GM21528 (cell line): ENCODE measurements at regions not wholly inside any gene's neighbourhood (a gene's known extent, or its start where the extent isn't known, plus 50 kb on each side); places are given as distances from the start of the nearest gene placed in this dataset.

Source experiments
- ATAC-seq: cut with Tn5 transposase; IDR thresholded peaks from one replicate; pipeline ENCODE4 v1.9.1; 2021; ENCODE audit warnings: mild to moderate bottlenecking, moderate library complexity; ENCODE audit not compliant: unreplicated experiment, low FRiP score

- no peak for ATAC-seq
Measured at GRCh38 chr16:85428899-85429775, 184.0 kb upstream of the GSE1 start.

GRCh38 chr16:85429776-85430522, 183.2 kb upstream of the GSE1 start:
- no peak for ATAC-seq

- ATAC-seq = no peak
Measured at GRCh38 chr16:85430523-85431421, 182.3 kb upstream of the GSE1 start.

GRCh38 chr16:85431431-85432124, 181.5 kb upstream of the GSE1 start:
- ATAC-seq = no peak

- no peak for ATAC-seq
Measured at GRCh38 chr16:85432606-85433005, 180.5 kb upstream of the GSE1 start.

- no peak for ATAC-seq
Measured at GRCh38 chr16:85433477-85433876, 179.6 kb upstream of the GSE1 start.

- no peak for ATAC-seq
Measured at GRCh38 chr16:85435286-85435685, 177.8 kb upstream of the GSE1 start.

- ATAC-seq = no peak
Measured at GRCh38 chr16:85435700-85436099, 177.4 kb upstream of the GSE1 start.

GRCh38 chr16:85436207-85436606, 176.9 kb upstream of the GSE1 start:
- no peak for ATAC-seq

GRCh38 chr16:85436636-85437165, 176.4 kb upstream of the GSE1 start:
- no peak for ATAC-seq

GRCh38 chr16:85437166-85438052, 175.7 kb upstream of the GSE1 start:
- no peak for ATAC-seq

GRCh38 chr16:85438981-85439685, 174.0 kb upstream of the GSE1 start:
- no peak for ATAC-seq

GRCh38 chr16:85440744-85441143, 172.4 kb upstream of the GSE1 start:
- ATAC-seq = no peak

GRCh38 chr16:85441189-85441889, 171.8 kb upstream of the GSE1 start:
- ATAC-seq = no peak

GRCh38 chr16:85441890-85442670, 171.0 kb upstream of the GSE1 start:
- no peak for ATAC-seq

GRCh38 chr16:85443116-85443515, 170.0 kb upstream of the GSE1 start:
- ATAC-seq = no peak

- ATAC-seq = no peak
Measured at GRCh38 chr16:85443531-85443930, 169.6 kb upstream of the GSE1 start.
